Astrocyte (in vitro differentiated cells and primary cell): ENCODE measurements at regions not wholly inside any gene's neighbourhood (a gene's known extent, or its start where the extent isn't known, plus 50 kb on each side); places are given as distances from the start of the nearest gene placed in this dataset.

ENCODE experiments used
- EZH2 ChIP-seq: IDR thresholded peaks from 2 replicates; pipeline ENCODE4 v1.6.1; 2012; ENCODE audit warnings: mild to moderate bottlenecking, low read length, inconsistent platforms; ENCODE audit not compliant: insufficient read depth
- TF ChIP-seq, protein P1 (sequence below): IDR thresholded peaks from 2 replicates; pipeline ENCODE4 v1.5.1; 2011; ENCODE audit warnings: low read depth, mild to moderate bottlenecking, inconsistent platforms, low read length, moderate library complexity; ENCODE audit not compliant: insufficient read depth

DNA sequence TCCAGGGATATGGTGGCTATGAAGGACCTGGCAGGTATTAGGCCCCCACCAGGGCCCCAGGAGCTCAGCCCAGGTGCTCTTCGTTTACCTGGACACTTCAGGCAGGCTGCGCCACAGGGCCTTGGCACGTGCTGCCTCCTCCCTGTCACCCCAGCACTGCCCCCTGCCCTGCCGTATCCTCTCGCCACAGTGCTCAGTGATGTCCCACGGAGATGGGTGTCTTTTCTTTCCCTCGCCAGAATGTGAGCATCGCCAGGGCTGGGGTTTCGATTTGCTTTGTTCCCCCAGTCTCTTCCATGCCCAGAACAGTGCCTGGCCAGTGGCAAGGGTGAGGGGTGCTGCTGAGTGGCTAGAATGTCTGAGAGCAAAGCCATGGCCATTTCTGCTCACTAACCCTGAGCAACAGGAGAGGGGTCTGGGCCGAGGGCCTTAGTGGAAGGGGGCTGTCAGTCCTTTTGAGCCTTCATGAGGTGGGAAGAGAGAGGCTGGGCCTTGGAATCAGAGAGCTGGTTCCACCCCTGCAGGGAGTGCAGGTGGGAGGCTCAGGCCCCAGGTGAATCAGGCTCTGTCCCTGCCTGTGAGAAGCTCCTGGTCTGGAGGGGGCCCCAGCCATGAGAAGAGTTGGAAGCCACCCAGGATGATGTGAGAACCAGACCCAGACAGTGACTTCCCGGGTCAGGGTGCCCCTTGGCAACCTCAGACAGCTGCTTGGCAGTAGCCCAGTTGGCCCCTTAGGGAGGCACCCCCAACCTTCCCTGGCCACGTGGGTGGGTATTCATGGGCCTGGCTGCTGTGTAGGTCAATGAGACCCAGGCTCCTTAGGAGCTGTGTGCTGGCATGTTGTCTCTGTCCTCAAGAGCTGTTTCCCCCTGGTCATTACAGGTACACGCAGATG, 129.9 kb upstream of the HS6ST1 start:
- TF ChIP-seq, protein P1, sequence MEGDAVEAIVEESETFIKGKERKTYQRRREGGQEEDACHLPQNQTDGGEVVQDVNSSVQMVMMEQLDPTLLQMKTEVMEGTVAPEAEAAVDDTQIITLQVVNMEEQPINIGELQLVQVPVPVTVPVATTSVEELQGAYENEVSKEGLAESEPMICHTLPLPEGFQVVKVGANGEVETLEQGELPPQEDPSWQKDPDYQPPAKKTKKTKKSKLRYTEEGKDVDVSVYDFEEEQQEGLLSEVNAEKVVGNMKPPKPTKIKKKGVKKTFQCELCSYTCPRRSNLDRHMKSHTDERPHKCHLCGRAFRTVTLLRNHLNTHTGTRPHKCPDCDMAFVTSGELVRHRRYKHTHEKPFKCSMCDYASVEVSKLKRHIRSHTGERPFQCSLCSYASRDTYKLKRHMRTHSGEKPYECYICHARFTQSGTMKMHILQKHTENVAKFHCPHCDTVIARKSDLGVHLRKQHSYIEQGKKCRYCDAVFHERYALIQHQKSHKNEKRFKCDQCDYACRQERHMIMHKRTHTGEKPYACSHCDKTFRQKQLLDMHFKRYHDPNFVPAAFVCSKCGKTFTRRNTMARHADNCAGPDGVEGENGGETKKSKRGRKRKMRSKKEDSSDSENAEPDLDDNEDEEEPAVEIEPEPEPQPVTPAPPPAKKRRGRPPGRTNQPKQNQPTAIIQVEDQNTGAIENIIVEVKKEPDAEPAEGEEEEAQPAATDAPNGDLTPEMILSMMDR: no peak
- TF ChIP-seq EZH2: no peak
